Uterus (tissue), 3 donors: ENCODE measurements at regions not wholly inside any gene's neighbourhood (a gene's known extent, or its start where the extent isn't known, plus 50 kb on each side); places are given as distances from the start of the nearest gene placed in this dataset.

Experiments used
- DNase-seq, 2 donors: peaks; one replicate each; pipeline ENCODE4 v3.0.0-alpha.2; 2019 to 2020
- H3K27ac ChIP-seq, 2 donors: fragments of 200-600 bp; sonication (generic); 1 replicate in 1 of 2; 2 replicates in 1 of 2; pipeline ENCODE4 v1.5.1; 2016 to 2018
- H3K27me3 ChIP-seq, 2 donors: fragments of 200-600 bp; sonication (generic); one replicate each; pipeline ENCODE4 v1.5.1; 2018 to 2019; ENCODE audit warnings: control low read depth in 1 of 2
- H3K36me3 ChIP-seq, 2 donors: fragments of 200-600 bp; sonication (generic); one replicate each; pipeline ENCODE4 v1.5.1; 2019; ENCODE audit warnings: control low read depth in 1 of 2
- H3K4me1 ChIP-seq, 2 donors: fragments of 200-600 bp; sonication (generic); one replicate each; pipeline ENCODE4 v1.5.1; 2018 to 2019; ENCODE audit warnings: control low read depth in 1 of 2
- H3K4me3 ChIP-seq, 2 donors: fragments of 200-600 bp; sonication (generic); 1 replicate in 1 of 2; 2 replicates in 1 of 2; pipeline ENCODE4 v1.5.1; 2018 to 2019; ENCODE audit warnings: mild to moderate bottlenecking in 1 of 2
- H3K9me3 ChIP-seq, 2 donors: fragments of 200-600 bp; sonication (generic); one replicate each; pipeline ENCODE4 v1.5.1; 2019; ENCODE audit warnings: control low read depth in 1 of 2
- POLR2A ChIP-seq, 2 donors: fragments of 450-650 bp; IDR thresholded peaks; one replicate each; pipeline ENCODE4 v1.6.1; 2016; ENCODE audit warnings: antibody characterized with exemption in 2 of 2, mild to moderate bottlenecking in 1 of 2, moderate library complexity in 1 of 2
- intact Hi-C: fragments of 100-400 bp; cut with DNase I; formaldehyde crosslinking; loops from one replicate; pipeline ENCODE4 v1.15.1; 2023; ENCODE audit warnings: low total_unique reads
- TF ChIP-seq, protein P1 (sequence below), 4 experiments: fragments of 200-600 bp in 2 of 4; fragments of 450-650 bp in 2 of 4; sonication (generic) in 2 of 4; IDR thresholded peaks; one replicate each; pipeline ENCODE4 v1.5.1; 2016 to 2019; ENCODE audit warnings: antibody characterized with exemption in 4 of 4, mild to moderate bottlenecking in 2 of 4, moderate library complexity in 1 of 4
- donor health status: DM: yes; HTN: yes; CAD: no.

DNA sequence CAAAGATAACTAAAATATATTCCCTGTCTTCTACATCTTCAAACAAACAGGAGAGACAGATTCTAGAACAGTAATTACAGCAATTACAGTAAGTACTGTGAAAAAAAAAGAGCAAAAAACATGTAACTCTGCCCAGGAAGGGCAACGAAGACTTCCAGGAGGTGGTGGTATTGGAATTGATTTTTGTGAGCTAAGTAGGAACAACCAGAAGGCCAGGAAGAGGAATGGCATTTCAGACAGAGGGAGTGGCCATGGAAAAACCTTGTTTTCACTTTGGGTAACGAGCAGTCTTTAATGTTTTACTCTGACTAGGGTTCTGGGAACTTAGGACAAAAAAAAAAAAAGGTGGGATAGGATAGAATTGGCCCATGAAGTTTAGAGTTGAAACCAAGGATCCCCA, 196.3 kb upstream of the PLEKHG7 start:
- no peak for TF ChIP-seq POLR2A (IDR thresholded peaks at IDR 0.05)
- TF ChIP-seq, protein P1, sequence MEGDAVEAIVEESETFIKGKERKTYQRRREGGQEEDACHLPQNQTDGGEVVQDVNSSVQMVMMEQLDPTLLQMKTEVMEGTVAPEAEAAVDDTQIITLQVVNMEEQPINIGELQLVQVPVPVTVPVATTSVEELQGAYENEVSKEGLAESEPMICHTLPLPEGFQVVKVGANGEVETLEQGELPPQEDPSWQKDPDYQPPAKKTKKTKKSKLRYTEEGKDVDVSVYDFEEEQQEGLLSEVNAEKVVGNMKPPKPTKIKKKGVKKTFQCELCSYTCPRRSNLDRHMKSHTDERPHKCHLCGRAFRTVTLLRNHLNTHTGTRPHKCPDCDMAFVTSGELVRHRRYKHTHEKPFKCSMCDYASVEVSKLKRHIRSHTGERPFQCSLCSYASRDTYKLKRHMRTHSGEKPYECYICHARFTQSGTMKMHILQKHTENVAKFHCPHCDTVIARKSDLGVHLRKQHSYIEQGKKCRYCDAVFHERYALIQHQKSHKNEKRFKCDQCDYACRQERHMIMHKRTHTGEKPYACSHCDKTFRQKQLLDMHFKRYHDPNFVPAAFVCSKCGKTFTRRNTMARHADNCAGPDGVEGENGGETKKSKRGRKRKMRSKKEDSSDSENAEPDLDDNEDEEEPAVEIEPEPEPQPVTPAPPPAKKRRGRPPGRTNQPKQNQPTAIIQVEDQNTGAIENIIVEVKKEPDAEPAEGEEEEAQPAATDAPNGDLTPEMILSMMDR (IDR thresholded peaks at IDR 0.05), result peak in 1 of 4 experiments; percentile 9
- no peak for DNase-seq
- peaks cover 5 to 21% of the 10 kb centered on the region in 2 donors for H3K4me1 ChIP-seq
- H3K4me3 ChIP-seq, result no peak overlapping the region
- no peaks in the 10 kb centered on the region for H3K36me3 ChIP-seq
- intact Hi-C loops, result no loop called here
- H3K27me3 ChIP-seq, result no peaks in the 10 kb centered on the region
- H3K27ac ChIP-seq, result peak overlapping the region; percentile 84 to 87
- H3K9me3 ChIP-seq, result no peaks in the 10 kb centered on the region

DNA sequence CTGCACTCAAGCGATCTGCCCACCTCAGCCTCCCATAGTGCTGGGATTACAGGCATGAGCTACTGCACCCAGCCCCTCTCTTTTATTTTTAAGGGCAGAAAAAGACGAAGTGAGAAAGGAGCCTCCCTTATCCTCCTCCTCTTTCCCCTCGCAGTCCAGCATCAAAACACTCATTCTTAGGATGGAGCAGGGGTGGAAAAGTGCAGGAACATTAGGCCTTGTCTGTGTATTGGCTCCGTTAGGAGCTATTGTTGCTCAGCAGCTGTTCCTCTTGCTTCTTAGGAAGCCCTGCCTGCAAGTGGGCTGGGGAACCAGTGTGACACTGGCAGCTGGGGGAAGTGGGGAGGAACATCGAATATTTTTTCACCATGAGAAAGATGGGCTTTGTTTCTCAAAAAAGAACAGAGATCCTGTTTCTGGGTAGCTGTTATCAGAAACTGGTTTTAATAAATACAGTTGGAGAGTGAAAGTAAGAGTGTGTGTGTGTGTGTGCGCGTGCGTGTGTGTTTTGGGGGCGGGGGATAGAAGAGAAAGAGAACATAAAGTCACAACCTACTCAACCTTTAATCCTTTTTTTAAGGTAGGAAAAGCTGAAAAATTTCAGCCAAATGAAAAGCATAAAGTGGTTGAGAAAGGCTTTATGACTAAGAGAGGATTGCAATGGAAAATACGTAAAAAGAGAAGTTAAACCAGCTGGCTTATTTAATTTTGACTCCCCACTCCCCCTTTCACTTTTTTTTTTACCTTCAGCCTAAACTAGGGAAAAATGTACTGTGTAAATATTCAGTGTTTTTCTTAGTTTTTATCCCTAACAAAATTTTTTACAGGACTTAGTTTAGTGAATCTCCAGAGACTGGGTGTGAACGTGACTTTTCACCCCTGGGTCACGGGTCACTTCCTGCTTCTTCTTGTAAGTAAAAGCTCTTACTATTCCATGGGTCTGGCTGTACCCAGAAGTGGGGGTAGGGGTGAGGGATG, 197.2 kb upstream of the PLEKHG7 start:
- H3K9me3 ChIP-seq, result no peaks in the 10 kb centered on the region
- intact Hi-C loops, result no loop called here
- TF ChIP-seq, protein P1 (IDR thresholded peaks at IDR 0.05), result no peak
- TF ChIP-seq POLR2A (IDR thresholded peaks at IDR 0.05), result no peak
- no peaks in the 10 kb centered on the region for H3K36me3 ChIP-seq
- H3K4me1 ChIP-seq, result peaks cover 5 to 21% of the 10 kb centered on the region in 2 donors
- H3K4me3 ChIP-seq, result peak overlapping the region in 1 of 2 donors; percentile 16
- H3K27ac ChIP-seq, result peak overlapping the region; percentile 84 to 87
- no peaks in the 10 kb centered on the region for H3K27me3 ChIP-seq
- DNase-seq, result peak; percentile 75 to 85

DNA sequence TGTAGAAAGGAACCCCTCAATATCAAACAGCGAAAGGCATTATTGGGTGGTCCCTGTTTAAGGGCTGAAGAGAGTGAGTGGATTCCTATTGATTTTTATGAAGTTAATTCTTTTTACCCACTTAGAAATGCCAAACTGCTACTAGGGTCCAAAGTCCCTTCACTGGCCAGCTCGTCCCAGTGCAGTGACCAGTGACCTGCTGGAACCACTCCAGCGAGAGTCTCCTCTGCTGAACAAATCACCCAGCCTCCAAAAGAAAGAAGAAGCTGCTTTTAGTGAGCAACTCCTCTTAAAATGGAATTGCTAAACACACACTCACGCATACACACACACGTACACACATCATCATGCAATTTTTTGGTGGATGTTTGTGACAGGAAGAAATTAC, 198.2 kb upstream of the PLEKHG7 start:
- DNase-seq, result peak in 1 of 2 donors; percentile 35
- no peak for TF ChIP-seq POLR2A (IDR thresholded peaks at IDR 0.05)
- TF ChIP-seq, protein P1 (IDR thresholded peaks at IDR 0.05), result no peak
- Histone ChIP-seq H3K4me3 (no peak overlapping the region), H3K27me3 (no peaks in the 10 kb centered on the region), H3K9me3 (no peaks in the 10 kb centered on the region), H3K36me3 (no peaks in the 10 kb centered on the region), H3K4me1 (peaks cover 5 to 21% of the 10 kb centered on the region in 2 donors), H3K27ac (peak overlapping the region; percentile 84 to 87)
- intact Hi-C loops, result no loop called here

DNA sequence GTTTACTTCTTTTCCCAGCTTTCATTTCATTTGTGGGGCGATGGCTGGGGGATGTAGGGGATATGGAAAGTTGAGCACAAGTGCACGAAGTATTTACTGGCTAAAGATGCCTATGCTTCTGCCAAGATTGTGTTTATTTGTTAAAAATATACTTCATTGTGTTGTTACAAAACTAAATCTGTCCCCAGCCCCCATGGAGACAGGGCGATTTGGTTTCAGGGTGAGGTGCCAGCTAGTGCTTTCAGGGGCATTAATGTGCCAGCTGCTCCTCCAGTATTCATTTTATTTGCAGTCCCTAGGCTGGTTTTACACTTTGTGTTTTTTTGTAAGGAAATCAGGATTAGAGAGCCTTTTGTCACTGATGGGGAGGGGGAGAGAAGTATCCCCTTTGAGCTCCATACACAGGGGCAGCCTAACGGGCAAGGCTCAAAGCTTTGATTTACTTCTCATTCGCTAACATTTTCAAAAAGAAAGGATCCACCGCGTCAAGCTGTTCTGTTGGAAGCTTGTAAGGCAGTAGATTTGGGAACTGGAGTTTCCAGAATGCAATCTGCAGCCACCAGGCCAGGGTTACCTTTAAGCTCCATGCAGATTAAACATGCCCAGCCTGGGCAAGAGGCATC, 198.7 kb upstream of the PLEKHG7 start:
- Histone ChIP-seq H3K9me3 (no peaks in the 10 kb centered on the region), H3K36me3 (no peaks in the 10 kb centered on the region), H3K27me3 (no peaks in the 10 kb centered on the region), H3K27ac (peak overlapping the region; percentile 84 to 87), H3K4me1 (peaks cover 5 to 21% of the 10 kb centered on the region in 2 donors), H3K4me3 (no peak overlapping the region)
- TF ChIP-seq, protein P1 (IDR thresholded peaks at IDR 0.05), result no peak
- no peak for TF ChIP-seq POLR2A (IDR thresholded peaks at IDR 0.05)
- intact Hi-C loops, result no loop called here
- DNase-seq, result no peak
